Liver (tissue), 7 donors: ENCODE measurements at regions not wholly inside any gene's neighbourhood (a gene's known extent, or its start where the extent isn't known, plus 50 kb on each side); places are given as distances from the start of the nearest gene placed in this dataset.

ENCODE experiments used
- DNase-seq: peaks from one replicate; pipeline ENCODE4 v3.0.0-alpha.2; 2017; ENCODE audit warnings: low spot score
- H3K27ac ChIP-seq, 2 donors: one replicate each; pipeline ENCODE4 v1.7.0; 2013; ENCODE audit warnings: inconsistent platforms in 2 of 2, low read length in 2 of 2, control low read depth in 1 of 2, low read depth in 1 of 2, mild to moderate bottlenecking in 1 of 2
- H3K27me3 ChIP-seq, 4 donors: one replicate each; pipeline versions ENCODE4 v1.6.1 to v1.7.0; 2013; ENCODE audit warnings: low read length in 3 of 4, inconsistent platforms in 1 of 4, mild to moderate bottlenecking in 1 of 4, moderate library complexity in 1 of 4; ENCODE audit not compliant: control insufficient read depth in 4 of 4, insufficient read depth in 4 of 4
- H3K36me3 ChIP-seq, 4 donors: one replicate each; pipeline versions ENCODE4 v1.6.1 to v1.7.0; 2013; ENCODE audit warnings: low read length in 3 of 4, mild to moderate bottlenecking in 3 of 4, low read depth in 1 of 4, moderate library complexity in 1 of 4; ENCODE audit not compliant: control insufficient read depth in 4 of 4, insufficient read depth in 3 of 4
- H3K4me1 ChIP-seq, 4 donors: one replicate each; pipeline versions ENCODE4 v1.6.1 to v1.7.0; 2013; ENCODE audit warnings: low read length in 3 of 4, mild to moderate bottlenecking in 3 of 4, moderate library complexity in 1 of 4; ENCODE audit not compliant: control insufficient read depth in 4 of 4, insufficient read depth in 4 of 4
- H3K4me3 ChIP-seq, 3 donors: one replicate each; pipeline versions ENCODE4 v1.6.1 to v1.7.0; 2013; ENCODE audit warnings: low read length in 3 of 3, control low read depth in 1 of 3, low read depth in 1 of 3, mild to moderate bottlenecking in 1 of 3
- H3K9ac ChIP-seq, 2 donors: one replicate each; pipeline ENCODE4 v1.7.0; 2013; ENCODE audit warnings: low read length in 2 of 2, mild to moderate bottlenecking in 2 of 2, moderate library complexity in 2 of 2, control low read depth in 1 of 2, low read depth in 1 of 2
- H3K9me3 ChIP-seq, 4 donors: one replicate each; pipeline versions ENCODE4 v1.6.1 to v1.7.0; 2013; ENCODE audit warnings: low read length in 3 of 4; ENCODE audit not compliant: control insufficient read depth in 4 of 4
- ATF3 ChIP-seq: IDR thresholded peaks from 2 replicates; pipeline ENCODE4 v1.6.1; 2016; ENCODE audit warnings: antibody characterized with exemption
- EGR1 ChIP-seq, 2 donors: IDR thresholded peaks; 2 replicates each; pipeline ENCODE4 v1.6.1; 2016 to 2018; ENCODE audit warnings: antibody characterized with exemption in 2 of 2, low read depth in 2 of 2
- FOXA1 ChIP-seq: IDR thresholded peaks from 2 replicates; pipeline ENCODE4 v1.6.1; 2016; ENCODE audit warnings: antibody characterized with exemption
- FOXA2 ChIP-seq: IDR thresholded peaks from 2 replicates; pipeline ENCODE4 v1.6.1; 2016; ENCODE audit warnings: antibody characterized with exemption
- GABPA ChIP-seq, 2 donors: IDR thresholded peaks in 1 of 2; conservative IDR thresholded peaks in 1 of 2; 2 replicates each; pipeline ENCODE4 v1.6.1; 2016; ENCODE audit warnings: antibody characterized with exemption in 2 of 2, mild to moderate bottlenecking in 1 of 2, moderate library complexity in 1 of 2
- HNF4A ChIP-seq, 2 donors: conservative IDR thresholded peaks; 2 replicates each; pipeline ENCODE4 v1.6.1; 2016; ENCODE audit warnings: antibody characterized with exemption in 2 of 2, mild to moderate bottlenecking in 2 of 2
- HNF4G ChIP-seq: IDR thresholded peaks from 2 replicates; pipeline ENCODE4 v1.6.1; 2016; ENCODE audit warnings: antibody characterized with exemption
- JUND ChIP-seq, 2 donors: IDR thresholded peaks; 2 replicates each; pipeline ENCODE4 v1.6.1; 2016; ENCODE audit warnings: antibody characterized with exemption in 2 of 2
- MAX ChIP-seq: IDR thresholded peaks from 2 replicates; pipeline ENCODE4 v1.6.1; 2016; ENCODE audit warnings: antibody characterized with exemption
- NR2F2 ChIP-seq: IDR thresholded peaks from 2 replicates; pipeline ENCODE4 v1.6.1; 2016; ENCODE audit warnings: antibody characterized with exemption
- RAD21 ChIP-seq, 2 donors: IDR thresholded peaks; 2 replicates each; pipeline ENCODE4 v1.6.1; 2016; ENCODE audit warnings: antibody characterized with exemption in 2 of 2, mild to moderate bottlenecking in 2 of 2
- REST ChIP-seq: IDR thresholded peaks from 2 replicates; pipeline ENCODE4 v1.6.1; 2016; ENCODE audit warnings: antibody characterized with exemption, mild to moderate bottlenecking
- RXRA ChIP-seq, 2 donors: IDR thresholded peaks; 2 replicates each; pipeline ENCODE4 v1.6.1; 2017 to 2018; ENCODE audit warnings: antibody characterized with exemption in 2 of 2, mild to moderate bottlenecking in 1 of 2
- SP1 ChIP-seq: IDR thresholded peaks from 2 replicates; pipeline ENCODE4 v1.6.1; 2018; ENCODE audit warnings: antibody characterized with exemption, mild to moderate bottlenecking
- TAF1 ChIP-seq: conservative IDR thresholded peaks from 2 replicates; pipeline ENCODE4 v1.6.1; 2016; ENCODE audit warnings: antibody characterized with exemption, mild to moderate bottlenecking
- YY1 ChIP-seq: IDR thresholded peaks from 2 replicates; pipeline ENCODE4 v1.6.1; 2016; ENCODE audit warnings: antibody characterized with exemption, mild to moderate bottlenecking
- ZBTB33 ChIP-seq: IDR thresholded peaks from 2 replicates; pipeline ENCODE4 v1.6.1; 2016; ENCODE audit warnings: antibody characterized with exemption
- WGBS: extraction: QIAGEN DNeasy Blood & Tissue Kit; methylation state at CpG from one replicate; pipeline ENCODE4 v1.1.7; 2013; 5-methylcytosine and 5-hydroxymethylcytosine counted together
- donor health status: healthy.
- donor health status: healthy.
- donor health status: healthy.
- donor health status: healthy.

GRCh38 chr1:25123551-25123950, 108.8 kb downstream of the SYF2 start:
- no peak for TF ChIP-seq HNF4A (conservative IDR thresholded peaks at IDR 0.05)
- TF ChIP-seq NR2F2 = no peak
- TF ChIP-seq RXRA (IDR thresholded peaks at IDR 0.05) = no peak
- 93% methylated on average over 3 of the region's 3 CpGs for WGBS
- Histone ChIP-seq H3K36me3 (no peaks in the 10 kb centered on the region), H3K27me3 (no peaks in the 10 kb centered on the region), H3K27ac (no peak overlapping the region), H3K9me3 (peaks cover 0 to 1% (median 0%) of the 10 kb centered on the region in 4 donors), H3K4me3 (no peak overlapping the region), H3K9ac (no peak overlapping the region), H3K4me1 (no peaks in the 10 kb centered on the region)
- DNase-seq = no peak

GRCh38 chr1:25122747-25123146, 109.6 kb downstream of the SYF2 start:
- Histone ChIP-seq H3K27me3 (no peaks in the 10 kb centered on the region), H3K9ac (no peak overlapping the region), H3K9me3 (peaks cover 0 to 1% (median 0%) of the 10 kb centered on the region in 4 donors), H3K27ac (no peak overlapping the region), H3K36me3 (no peaks in the 10 kb centered on the region), H3K4me3 (no peak overlapping the region), H3K4me1 (no peaks in the 10 kb centered on the region)
- 80% methylated on average over 5 of the region's 5 CpGs for WGBS
- DNase-seq = no peak
- TF ChIP-seq FOXA1 (no peak), HNF4A (conservative IDR thresholded peaks at IDR 0.05) (no peak), SP1 (no peak), FOXA2 (no peak), RXRA (IDR thresholded peaks at IDR 0.05) (no peak), REST (no peak), ATF3 (no peak), RAD21 (IDR thresholded peaks at IDR 0.05) (no peak)

- 65% methylated on average over 8 of the region's 8 CpGs for WGBS
- no peaks in the 10 kb centered on the region for H3K27me3 ChIP-seq
- peaks cover 0 to 2% (median 0%) of the 10 kb centered on the region in 4 donors for H3K9me3 ChIP-seq
- H3K9ac ChIP-seq = no peak overlapping the region
- no peaks in the 10 kb centered on the region for H3K36me3 ChIP-seq
- no peak for DNase-seq
- H3K4me3 ChIP-seq = no peak overlapping the region
- TF ChIP-seq FOXA2 (no peak), EGR1 (IDR thresholded peaks at IDR 0.05; ENCODE audit: low read depth in 2 of 2) (no peak), SP1 (no peak), JUND (IDR thresholded peaks at IDR 0.05) (no peak), HNF4G (no peak), NR2F2 (no peak), TAF1 (no peak), REST (no peak), MAX (no peak), FOXA1 (no peak), GABPA (IDR thresholded peaks at IDR 0.05 in 1 of 2, conservative IDR thresholded peaks at IDR 0.05 in 1 of 2) (no peak), ZBTB33 (no peak), YY1 (no peak)
- no peaks in the 10 kb centered on the region for H3K4me1 ChIP-seq
- no peak overlapping the region for H3K27ac ChIP-seq
These were observed 112.0 kb downstream of the SYF2 start for GRCh38 chr1:25120281-25120680.
